GM18909 (cell line): ENCODE measurements at regions not wholly inside any gene's neighbourhood (a gene's known extent, or its start where the extent isn't known, plus 50 kb on each side); places are given as distances from the start of the nearest gene placed in this dataset.
"Not testable (repeated sequence)": the region's sequence is repeated elsewhere in the genome, so short reads cannot be mapped to it uniquely, and the experiment has no call there.

ENCODE experiments used
- ATAC-seq: cut with Tn5 transposase; IDR thresholded peaks from one replicate; pipeline ENCODE4 v1.9.1; 2021; ENCODE audit warnings: mild to moderate bottlenecking; ENCODE audit not compliant: unreplicated experiment, poor library complexity

DNA sequence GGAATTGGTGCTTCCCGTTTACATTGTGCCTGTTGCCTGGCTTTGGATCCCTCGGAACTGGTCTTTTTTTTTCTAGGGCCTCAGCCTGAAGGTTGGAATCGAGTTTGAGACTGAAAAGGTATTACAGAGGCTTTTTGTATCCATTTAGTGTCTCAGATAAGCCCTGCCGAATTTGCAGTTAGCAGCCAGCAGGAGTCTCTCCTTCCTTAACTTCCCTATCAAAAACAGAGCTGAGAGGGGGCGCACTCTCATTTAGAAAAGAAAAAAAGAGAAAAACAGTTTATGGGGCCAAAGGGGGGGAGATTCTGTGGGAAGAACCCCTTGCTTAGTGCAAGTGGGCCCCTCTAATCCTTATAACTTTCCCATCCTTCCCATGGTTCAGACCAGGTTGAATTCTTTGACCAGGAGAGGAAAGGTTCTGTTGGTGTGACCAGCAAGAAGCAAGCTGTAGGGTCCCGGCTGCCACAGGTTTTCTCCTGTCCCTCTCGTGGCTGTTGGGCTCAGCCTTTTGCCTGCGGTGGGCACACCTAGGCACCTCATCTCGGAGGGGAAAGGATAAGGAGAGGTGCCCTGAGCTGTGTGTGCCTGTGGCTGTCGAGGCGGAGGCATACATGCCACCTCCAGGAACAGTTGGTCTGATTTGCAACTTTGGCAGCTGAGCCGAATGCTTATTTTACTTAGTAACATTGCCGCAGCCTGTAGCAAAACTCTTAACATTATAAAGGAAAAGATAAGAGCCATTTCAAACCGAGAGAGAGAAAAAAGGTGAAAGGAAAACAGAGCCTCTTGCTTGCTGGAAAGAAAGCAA lies 565.0 kb upstream of the CNTN5 start:
- no peak for ATAC-seq

DNA sequence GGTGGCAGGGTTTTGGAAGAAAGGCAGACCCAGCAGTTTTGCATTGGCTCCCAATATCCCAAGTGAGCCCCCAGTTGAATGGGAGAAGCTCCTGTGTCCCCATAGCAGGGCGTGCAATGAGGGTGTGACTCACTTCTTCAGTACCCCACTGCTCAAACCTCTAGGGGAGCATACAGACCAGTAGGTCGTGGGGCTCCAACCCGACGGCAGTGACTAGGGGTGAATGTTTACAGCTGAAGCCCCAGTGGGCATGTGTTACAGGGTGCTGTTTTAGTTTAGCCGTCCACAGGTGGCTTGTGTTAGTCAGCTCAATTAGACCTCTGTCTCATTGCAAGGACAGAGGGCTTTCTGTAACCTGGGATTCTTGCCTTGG lies 564.5 kb upstream of the CNTN5 start:
- ATAC-seq = no peak

DNA sequence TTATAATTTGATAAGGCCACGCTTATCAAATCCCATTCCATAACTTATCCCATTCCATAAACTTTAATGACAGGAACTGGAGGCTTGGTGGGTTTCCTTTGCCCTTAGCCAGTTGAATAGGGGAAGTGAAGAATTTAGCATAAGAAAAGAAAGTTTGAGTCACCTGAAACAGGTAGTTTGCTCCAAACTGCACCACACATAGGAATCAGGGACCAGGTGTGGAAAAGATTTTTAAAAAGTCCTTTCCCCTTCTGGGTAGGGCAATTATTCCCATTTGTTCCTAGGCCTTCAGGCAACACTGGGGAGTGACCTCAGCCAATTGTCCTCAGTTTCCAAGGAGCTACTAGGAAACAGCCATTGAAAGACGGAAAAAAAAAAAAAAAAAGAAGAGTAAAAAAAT lies 525.7 kb upstream of the CNTN5 start:
- ATAC-seq = no peak

DNA sequence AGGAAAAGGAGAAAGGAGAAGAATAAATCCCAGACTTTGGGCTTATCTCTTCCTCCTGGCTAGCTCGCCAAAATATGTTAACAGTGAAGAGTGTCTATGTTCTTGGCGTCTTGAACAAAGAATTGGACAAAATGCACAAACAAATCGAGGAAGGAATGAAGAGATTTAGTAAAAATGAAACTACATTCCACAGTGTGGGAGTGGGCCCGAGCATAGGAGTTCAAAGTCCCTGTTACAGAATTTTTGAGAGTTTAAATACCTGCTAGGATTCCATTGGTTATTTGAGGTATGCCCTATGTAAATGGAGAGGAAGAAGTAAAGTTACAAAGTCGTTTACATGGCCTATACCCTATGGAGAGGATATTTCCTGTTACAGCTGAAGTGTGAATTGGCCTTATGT lies 525.1 kb upstream of the CNTN5 start:
- no peak for ATAC-seq

DNA sequence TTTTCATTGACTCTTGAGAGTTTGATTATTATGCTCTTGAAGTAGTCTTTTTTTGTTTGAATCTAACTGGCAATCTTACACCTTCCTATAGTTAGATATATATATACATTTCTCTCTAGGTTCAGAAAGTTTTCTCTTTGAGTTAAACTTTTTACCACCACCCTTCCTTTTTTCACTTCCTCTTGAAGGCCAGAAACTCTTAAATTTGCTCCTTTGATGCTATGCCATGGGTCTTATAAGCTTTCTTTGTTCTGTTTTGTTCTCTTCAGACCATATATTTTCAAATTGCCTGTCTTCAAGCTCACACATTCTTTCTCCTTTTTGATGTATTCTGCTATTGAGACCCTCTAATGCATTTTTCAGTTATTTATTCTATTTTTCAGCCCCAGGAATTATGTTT lies 513.5 kb upstream of the CNTN5 start:
- no peak for ATAC-seq

DNA sequence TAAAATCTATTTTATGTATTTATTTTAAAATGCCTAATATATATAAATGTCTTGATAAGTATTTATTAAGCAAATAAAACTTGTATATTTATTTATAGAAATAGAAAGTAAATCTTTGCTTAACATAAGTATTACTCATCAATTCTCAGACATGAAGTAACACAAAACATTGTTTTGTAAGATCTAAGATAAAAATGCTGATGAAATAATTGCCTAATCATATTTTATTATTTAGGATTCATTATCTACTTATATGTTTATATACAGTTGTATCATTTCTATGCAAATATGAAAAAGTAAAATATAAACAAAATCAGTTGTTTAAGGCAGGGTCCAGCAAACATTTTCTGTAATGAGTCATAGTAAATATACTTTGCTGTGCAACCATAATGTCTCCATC lies 507.8 kb upstream of the CNTN5 start:
- ATAC-seq = no peak

DNA sequence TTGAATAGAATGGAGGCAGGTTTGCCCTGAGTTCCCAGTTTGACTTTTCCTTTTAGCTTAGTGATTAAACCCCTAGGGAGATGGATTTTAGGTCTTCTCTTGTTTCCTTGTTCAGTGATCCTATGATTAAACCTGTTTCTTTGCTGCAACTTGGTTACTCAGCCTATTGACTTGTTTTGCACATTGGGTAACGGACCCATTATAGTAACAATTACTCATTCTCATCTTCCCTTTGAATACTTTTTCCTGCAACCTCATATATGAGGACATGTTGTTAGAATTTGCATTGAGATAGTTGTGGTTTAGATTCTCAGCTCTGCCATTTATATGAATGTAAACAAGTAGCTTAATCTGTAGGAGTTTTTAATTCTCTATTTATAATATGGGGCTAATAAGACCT lies 489.2 kb upstream of the CNTN5 start:
- ATAC-seq = no peak

DNA sequence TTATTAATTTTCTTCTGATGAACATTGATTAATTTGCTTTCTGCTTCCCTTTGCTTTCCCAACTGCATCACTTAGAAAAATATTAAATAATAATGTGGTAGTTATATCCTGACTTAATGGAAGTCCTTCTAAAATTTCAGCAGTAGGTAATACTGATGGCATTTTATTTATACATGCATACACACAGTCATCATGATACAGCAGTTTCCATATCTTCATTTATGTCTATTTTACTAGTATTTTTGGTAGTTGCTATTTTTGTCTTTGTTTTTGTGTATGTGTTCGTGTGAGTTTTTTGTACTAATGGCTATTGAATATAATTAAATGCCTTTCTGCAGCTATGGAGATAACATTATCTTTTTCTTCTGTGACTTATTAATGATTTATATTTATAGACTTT lies 484.7 kb upstream of the CNTN5 start:
- no peak for ATAC-seq

DNA sequence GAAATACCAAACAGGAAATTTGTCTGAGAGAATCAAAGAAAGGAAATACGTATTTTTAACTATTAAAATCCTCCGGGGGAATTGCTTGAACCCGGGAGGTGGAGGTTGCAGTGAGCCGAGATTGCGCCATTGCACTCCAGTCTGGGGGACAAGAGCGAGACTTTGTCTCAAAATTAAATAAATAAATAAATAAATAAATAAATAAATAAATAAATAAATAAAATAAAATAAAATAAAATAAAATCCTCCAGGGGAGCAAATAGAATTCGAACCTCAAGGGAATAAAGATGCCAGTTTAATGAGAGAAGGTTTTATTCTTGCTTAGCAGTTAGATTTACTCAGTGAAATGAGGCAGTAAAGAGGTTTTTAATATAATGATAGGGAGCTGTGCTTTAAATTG lies 482.4 kb upstream of the CNTN5 start:
- not testable (repeated sequence) for ATAC-seq

DNA sequence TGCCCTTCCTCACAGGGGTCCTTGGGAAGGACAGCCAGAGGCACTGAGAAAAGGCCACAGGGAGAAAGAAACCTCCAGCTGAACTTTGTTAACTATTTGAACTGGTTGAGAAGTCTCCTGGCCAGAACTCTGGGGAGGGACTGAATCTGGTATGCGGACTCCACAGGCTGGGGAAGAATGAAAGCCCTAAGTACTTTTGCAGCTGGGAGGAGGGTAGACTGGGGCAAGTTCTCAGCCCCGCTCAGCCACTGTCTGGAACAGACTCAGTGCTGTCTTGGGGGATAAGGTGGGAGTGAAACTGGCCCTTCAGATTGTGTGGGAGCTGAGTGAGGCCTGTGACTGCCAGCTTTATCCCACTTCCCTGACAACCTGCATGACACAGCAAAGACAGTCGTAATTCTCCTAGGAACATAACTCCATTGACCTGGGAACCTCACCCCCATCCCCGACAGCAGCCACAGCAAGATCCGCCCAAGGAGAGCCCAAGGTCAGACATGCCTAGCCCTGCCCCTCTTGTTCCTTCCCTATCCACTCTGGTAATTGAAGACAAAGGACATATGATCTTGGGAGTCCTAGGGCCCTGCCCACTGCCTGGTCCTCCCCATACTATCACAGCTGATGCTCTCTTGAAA lies 475.1 kb upstream of the CNTN5 start:
- no peak for ATAC-seq

DNA sequence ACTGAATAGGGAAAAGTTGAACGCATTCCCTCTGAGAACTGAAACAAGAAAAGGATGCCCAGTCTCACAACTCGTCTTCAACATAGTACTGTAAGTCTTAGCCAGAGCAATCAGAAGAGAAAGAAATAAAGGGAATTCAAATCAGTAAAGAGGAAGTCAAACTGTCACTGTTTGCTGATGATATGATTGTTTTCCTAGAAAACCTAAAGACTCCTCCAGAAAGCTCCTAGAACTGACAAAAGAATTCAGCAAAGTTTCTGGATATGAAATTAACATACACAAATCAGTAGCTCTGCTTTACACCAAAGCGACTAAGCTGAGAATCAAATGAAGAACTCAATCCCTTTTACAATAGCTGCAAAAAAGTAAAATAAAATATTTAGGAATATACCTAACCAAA lies 471.2 kb upstream of the CNTN5 start:
- ATAC-seq = no peak

DNA sequence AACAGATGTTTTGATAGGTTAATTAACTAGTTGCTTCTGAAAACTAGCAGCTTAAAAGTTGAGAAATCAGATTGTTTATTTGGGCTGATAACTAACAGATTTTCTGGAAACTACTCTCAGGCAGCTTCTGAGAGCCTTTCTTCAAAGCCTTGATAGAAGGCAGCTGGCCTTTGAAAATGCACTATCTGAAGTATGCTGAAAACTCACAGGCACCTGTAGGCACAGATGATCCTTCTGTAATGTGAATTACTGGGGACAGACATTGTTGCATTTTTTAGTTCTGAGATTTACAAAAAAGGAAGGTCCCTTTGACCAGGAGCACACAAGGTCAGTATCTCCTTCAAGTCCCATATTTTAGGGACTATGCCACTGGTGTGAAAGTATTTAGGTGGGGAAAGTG lies 460.8 kb upstream of the CNTN5 start:
- ATAC-seq = no peak

DNA sequence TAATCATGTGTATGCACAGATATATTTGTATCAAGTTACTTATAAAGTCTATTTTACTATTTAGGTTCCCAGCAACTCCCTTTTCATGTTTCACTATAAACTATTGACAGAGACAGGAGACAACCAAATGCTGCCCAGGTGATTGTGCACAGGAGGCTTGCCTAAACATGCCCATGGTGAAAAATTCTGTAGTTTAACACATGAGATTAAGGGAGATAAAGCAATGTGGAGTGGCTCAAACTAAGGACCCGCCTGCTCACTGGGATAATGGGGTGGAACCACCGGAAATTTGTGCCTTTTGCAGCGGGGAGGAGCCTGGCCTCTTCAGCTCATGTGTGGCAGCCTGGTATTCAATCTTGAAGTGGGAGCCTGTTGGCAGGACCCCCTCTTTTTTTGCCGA lies 459.5 kb upstream of the CNTN5 start:
- ATAC-seq = no peak

DNA sequence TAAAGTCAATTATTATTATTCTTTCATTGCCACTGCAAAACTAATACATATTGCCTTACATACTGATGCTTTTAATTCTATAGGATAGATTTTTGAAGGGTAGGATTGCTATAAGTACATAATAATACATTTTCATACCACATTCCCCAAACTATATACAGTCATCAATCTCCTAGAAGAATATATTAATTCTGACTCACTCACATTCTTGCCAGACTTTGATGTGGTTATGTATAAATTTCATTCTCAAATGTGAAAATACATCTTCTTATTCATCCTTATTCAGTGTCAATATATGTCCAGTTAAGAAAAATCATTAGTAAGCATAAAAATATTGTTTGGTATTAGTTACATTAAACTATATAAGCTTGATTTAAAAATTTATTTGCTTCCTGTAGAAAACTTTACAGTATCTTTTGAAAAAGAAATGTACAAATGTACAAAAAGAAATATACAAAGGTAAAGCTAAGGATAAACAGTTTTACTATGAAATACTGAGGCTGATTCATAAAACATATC lies 458.8 kb upstream of the CNTN5 start:
- ATAC-seq = no peak

DNA sequence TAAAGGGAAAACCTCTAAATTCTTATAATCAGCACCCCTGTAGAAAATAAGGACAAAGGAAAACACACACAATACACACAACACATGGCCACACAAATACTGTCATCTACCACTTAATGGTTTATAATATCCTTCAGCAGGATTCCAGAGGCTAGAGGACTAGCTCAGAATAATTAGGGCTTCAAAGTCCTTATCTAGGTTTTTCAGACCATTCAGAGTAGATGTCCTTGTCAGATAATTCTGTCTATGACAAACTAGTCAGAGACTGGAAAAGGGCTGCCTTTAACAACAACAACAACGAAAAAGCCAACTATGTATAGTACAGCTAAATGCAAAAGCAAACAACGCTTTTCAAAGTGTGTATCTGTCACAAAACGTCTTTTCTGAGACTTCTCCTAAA lies 456.5 kb upstream of the CNTN5 start:
- ATAC-seq = no peak

DNA sequence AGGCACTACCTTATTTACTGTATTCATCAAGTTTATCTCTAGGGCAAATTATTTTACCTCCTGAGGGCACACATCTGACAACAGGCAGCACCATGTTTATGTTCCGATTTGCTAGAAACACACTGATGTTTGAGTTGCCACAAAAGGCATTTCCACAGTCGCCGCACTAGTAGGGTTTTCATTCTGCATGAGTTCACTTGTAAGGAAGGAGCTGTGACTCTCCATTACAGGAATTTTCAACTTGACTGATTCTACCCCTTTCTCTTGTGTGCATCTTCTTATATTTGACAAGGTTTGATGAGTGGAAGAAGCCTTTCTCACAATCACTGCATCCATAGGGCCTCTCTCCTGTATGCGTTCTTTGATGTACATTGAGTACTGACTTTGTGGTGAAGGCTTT lies 455.9 kb upstream of the CNTN5 start:
- no peak for ATAC-seq

DNA sequence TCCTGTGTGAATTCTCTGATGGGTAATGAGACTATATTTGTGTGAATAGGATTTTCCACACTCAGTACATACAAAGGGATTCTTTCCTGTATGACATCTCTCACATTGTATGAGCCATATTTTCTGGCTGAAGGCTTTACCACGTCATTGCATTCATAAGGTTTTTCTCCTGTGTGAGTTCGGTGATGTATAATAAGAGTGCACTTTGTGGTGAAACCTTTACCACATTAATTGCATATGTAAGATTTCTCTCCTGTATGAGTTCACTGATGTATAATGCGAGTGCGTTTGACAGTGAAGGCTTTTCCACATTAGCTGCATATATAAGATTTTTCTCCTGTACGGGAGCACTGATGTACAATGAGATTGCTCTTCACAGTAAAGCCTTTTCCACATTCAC lies 455.4 kb upstream of the CNTN5 start:
- no peak for ATAC-seq

DNA sequence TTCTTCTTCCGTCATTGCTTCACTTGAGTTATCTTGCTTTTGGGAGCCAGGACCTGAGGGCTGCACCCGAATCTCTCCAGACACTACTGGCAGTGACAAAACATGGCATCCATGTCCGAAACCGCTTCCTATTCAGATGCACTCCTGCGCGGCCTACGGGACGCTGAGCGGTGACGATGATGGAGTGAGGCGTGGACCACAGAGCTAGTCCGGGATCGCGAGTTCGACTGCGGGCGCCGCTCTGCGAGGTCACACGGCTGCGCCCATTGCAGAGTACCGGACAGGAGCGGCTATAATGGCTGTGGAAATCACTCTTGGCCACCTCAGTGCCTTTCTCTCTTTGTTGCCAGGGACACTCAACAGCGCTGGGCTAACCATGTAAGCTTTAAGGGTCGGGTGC lies 453.8 kb upstream of the CNTN5 start:
- no peak for ATAC-seq

DNA sequence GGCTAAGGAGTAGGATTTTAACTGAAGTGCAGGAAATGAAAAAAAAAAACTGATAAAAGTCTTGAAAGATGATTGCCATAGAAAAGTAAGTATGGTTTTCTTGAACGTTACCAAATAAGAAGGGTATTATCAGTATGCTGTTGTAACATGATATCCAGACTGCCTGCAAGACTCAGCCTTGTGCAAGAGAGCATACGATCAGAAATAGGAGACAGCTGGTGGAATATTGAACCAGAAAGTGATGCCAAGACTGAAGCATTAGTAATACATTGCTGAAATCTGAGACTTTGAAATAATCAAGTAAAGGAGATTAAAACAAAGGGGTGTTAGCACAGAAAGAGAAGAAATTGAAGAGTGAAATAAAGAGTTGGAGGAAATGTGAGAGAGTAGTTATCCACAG lies 452.7 kb upstream of the CNTN5 start:
- no peak for ATAC-seq

DNA sequence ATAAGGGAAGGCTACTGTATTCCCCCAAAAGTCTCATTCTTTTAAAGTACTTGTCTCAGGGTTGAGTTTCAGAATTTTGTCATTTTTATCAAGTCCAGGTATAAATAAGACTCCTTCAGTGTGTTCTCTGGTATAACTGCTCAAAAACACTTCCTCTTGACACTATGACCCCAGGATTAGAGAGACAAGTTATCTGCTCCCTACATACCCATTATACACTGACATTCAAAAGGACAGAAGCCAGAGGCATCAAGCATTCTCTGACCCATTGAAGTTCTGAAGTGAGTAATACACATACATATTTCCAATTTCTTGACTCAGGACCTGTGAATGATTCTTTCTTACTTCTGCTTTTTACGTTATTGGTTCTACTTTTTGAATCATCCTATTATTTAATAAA lies 447.8 kb upstream of the CNTN5 start:
- no peak for ATAC-seq

DNA sequence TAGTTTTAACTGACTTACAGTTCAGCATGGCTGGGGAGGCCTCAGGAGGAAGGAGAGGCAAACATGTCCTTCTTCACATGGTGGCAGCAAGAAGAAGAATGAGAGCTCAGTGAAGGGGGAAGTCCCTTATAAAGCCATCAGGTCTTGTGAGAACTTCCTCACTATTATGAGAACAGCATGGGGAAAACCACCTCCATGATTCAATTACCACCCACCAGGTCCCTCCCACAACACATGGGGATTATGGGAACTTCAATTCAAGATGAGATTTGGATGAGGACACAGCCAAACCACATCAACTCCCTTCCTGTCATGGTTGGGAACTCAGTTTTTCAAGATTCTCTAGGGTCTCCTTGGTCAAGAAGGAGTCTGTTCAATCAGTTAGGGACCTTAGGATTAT lies 432.9 kb upstream of the CNTN5 start:
- no peak for ATAC-seq

DNA sequence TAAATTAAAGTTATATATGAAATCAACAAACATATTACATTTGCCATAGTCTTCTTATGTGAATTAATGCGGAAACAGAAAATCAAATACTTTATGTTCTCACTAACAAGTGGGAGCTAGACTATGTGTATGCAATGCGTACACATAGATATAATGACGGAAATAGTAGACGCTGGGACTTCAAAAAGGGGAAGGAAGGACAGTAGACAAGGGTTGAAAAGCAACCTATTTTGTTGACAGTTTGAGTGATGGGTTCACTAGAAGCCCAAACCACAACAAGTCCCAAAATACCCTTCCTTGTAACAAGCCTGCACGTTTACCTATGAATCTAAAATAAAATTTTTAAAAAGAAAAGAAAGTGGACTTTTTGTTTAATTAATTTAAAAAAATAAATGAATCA lies 430.8 kb upstream of the CNTN5 start:
- no peak for ATAC-seq
